GM23248 (cell line): ENCODE measurements at regions not wholly inside any gene's neighbourhood (a gene's known extent, or its start where the extent isn't known, plus 50 kb on each side); places are given as distances from the start of the nearest gene placed in this dataset.

Experiments
- DNase-seq: peaks from one replicate; pipeline ENCODE4 v3.0.0-alpha.2; 2015
- H2AFZ ChIP-seq: fragments of 200-600 bp; sonication (generic); 2 replicates; pipeline ENCODE4 v1.6.1; 2016; ENCODE audit warnings: antibody characterized with exemption
- H3F3A ChIP-seq: fragments of 200-600 bp; sonication (generic); 2 replicates; pipeline ENCODE4 v1.6.1; 2016; ENCODE audit warnings: mild to moderate bottlenecking, antibody characterized with exemption, mixed run types; ENCODE audit not compliant: insufficient read depth
- H3K27ac ChIP-seq: fragments of 200-600 bp; sonication (generic); 2 replicates; pipeline ENCODE4 v1.5.1; 2016; ENCODE audit warnings: mild to moderate bottlenecking
- H3K27me3 ChIP-seq: fragments of 200-600 bp; sonication (generic); replicated peaks from 2 replicates; pipeline ENCODE4 v1.6.1; 2016; ENCODE audit warnings: mild to moderate bottlenecking; ENCODE audit not compliant: insufficient read depth
- H3K36me3 ChIP-seq: fragments of 200-600 bp; sonication (generic); 2 replicates; pipeline ENCODE4 v1.6.1; 2016; ENCODE audit warnings: low read depth, mild to moderate bottlenecking
- H3K4me1 ChIP-seq: fragments of 200-600 bp; sonication (generic); 2 replicates; pipeline ENCODE4 v1.6.1; 2016; ENCODE audit warnings: mild to moderate bottlenecking; ENCODE audit not compliant: insufficient read depth
- H3K4me2 ChIP-seq: fragments of 200-600 bp; sonication (generic); one replicate; pipeline ENCODE4 v1.6.1; 2016; ENCODE audit warnings: mild to moderate bottlenecking; ENCODE audit not compliant: unreplicated experiment
- H3K4me3 ChIP-seq: fragments of 200-600 bp; sonication (generic); 2 replicates; pipeline ENCODE4 v1.5.1; 2016; ENCODE audit warnings: mild to moderate bottlenecking
- H3K79me2 ChIP-seq: fragments of 200-600 bp; sonication (generic); 2 replicates; pipeline ENCODE4 v1.6.1; 2016; ENCODE audit warnings: mild to moderate bottlenecking; ENCODE audit not compliant: insufficient read depth
- H3K9ac ChIP-seq: fragments of 200-600 bp; sonication (generic); 2 replicates; pipeline ENCODE4 v1.6.1; 2016; ENCODE audit warnings: mild to moderate bottlenecking
- H3K9me2 ChIP-seq: fragments of 200-600 bp; sonication (generic); 2 replicates; pipeline ENCODE4 v1.6.1; 2016; ENCODE audit warnings: mixed run types, mild to moderate bottlenecking, moderate library complexity; ENCODE audit not compliant: insufficient read depth
- H3K9me3 ChIP-seq: fragments of 200-600 bp; sonication (generic); one replicate; pipeline ENCODE4 v1.6.1; 2017; ENCODE audit warnings: low read depth
- H4K20me1 ChIP-seq: fragments of 200-600 bp; sonication (generic); 2 replicates; pipeline ENCODE4 v1.6.0; 2016; ENCODE audit not compliant: insufficient read depth
- EZH2 ChIP-seq: fragments of 200-600 bp; sonication (generic); IDR thresholded peaks from 2 replicates; pipeline ENCODE4 v1.6.1; 2018; ENCODE audit warnings: antibody characterized with exemption, mild to moderate bottlenecking; ENCODE audit not compliant: insufficient read depth, poor library complexity, severe bottlenecking
- EZH2phosphoT487 ChIP-seq: fragments of 200-600 bp; sonication (generic); IDR thresholded peaks from 2 replicates; pipeline ENCODE4 v1.6.1; 2018; ENCODE audit warnings: antibody characterized with exemption, moderate library complexity, mild to moderate bottlenecking, low read depth; ENCODE audit not compliant: insufficient read depth
- WGBS, 2 experiments: methylation state at CpG; one replicate each; pipeline ENCODE4 v1.1.6; 2015 to 2017; ENCODE audit warnings: low lambda C conversion rate in 2 of 2, low coverage in 1 of 2; ENCODE audit errors: missing lambda C conversion rate in 2 of 2; 5-methylcytosine and 5-hydroxymethylcytosine counted together
- in situ Hi-C: fragments of 300-500 bp; cut with MboI; formaldehyde crosslinking; loops from 2 replicates; pipeline ENCODE4 v1.15.0; 2020

GRCh38 chr2:106990297-106990696 is 104.3 kb upstream of the ST6GAL2 start:
- H3K79me2 ChIP-seq: no peaks in the 10 kb centered on the region
- peaks cover 14% of the 10 kb centered on the region for H3F3A ChIP-seq
- H3K4me2 ChIP-seq: no peak overlapping the region
- H3K36me3 ChIP-seq: no peaks in the 10 kb centered on the region
- TF ChIP-seq EZH2 (no peak), EZH2phosphoT487 (peak; percentile 89)
- peaks cover 66% of the 10 kb centered on the region for H3K27me3 ChIP-seq
- no peaks in the 10 kb centered on the region for H3K9me3 ChIP-seq
- H3K27ac ChIP-seq: no peak overlapping the region
- no peak overlapping the region for H3K4me3 ChIP-seq
- H4K20me1 ChIP-seq: no peaks in the 10 kb centered on the region
- no peaks in the 10 kb centered on the region for H3K9me2 ChIP-seq
- H3K9ac ChIP-seq: no peak overlapping the region
- H3K4me1 ChIP-seq: peaks cover 15% of the 10 kb centered on the region
- in situ Hi-C loops: no loop called here
- no peak overlapping the region for H2AFZ ChIP-seq
- 3 to 6% methylated on average over 3 of the region's 3 CpGs for WGBS, 2 experiments
- DNase-seq: peak; percentile 83

- H3F3A ChIP-seq: peaks cover 14% of the 10 kb centered on the region
- no peaks in the 10 kb centered on the region for H3K36me3 ChIP-seq
- no peak overlapping the region for H2AFZ ChIP-seq
- no peak overlapping the region for H3K9ac ChIP-seq
- DNase-seq: peak; percentile 32
- no peak overlapping the region for H3K27ac ChIP-seq
- no peak overlapping the region for H3K4me3 ChIP-seq
- H4K20me1 ChIP-seq: no peaks in the 10 kb centered on the region
- no peaks in the 10 kb centered on the region for H3K9me2 ChIP-seq
- no peaks in the 10 kb centered on the region for H3K9me3 ChIP-seq
- 36 to 40% methylated on average over 2 of the region's 2 CpGs for WGBS, 2 experiments
- no peak overlapping the region for H3K4me2 ChIP-seq
- peaks cover 15% of the 10 kb centered on the region for H3K4me1 ChIP-seq
- in situ Hi-C loops: no loop called here
- no peaks in the 10 kb centered on the region for H3K79me2 ChIP-seq
- H3K27me3 ChIP-seq: peaks cover 68% of the 10 kb centered on the region
- no peak for TF ChIP-seq EZH2
- TF ChIP-seq EZH2phosphoT487: no peak
Measured at GRCh38 chr2:106991866-106992265, 105.9 kb upstream of the ST6GAL2 start.

- Histone ChIP-seq H2AFZ (no peak overlapping the region), H3F3A (peaks cover 6% of the 10 kb centered on the region), H3K79me2 (no peaks in the 10 kb centered on the region), H3K36me3 (no peaks in the 10 kb centered on the region), H3K4me2 (no peak overlapping the region), H3K27me3 (peaks cover 75% of the 10 kb centered on the region), H3K9ac (no peak overlapping the region), H3K9me3 (no peaks in the 10 kb centered on the region), H3K4me1 (peaks cover 2% of the 10 kb centered on the region), H3K9me2 (no peaks in the 10 kb centered on the region), H4K20me1 (no peaks in the 10 kb centered on the region), H3K4me3 (no peak overlapping the region), H3K27ac (no peak overlapping the region)
- DNase-seq: peak; percentile 18
- TF ChIP-seq EZH2 (no peak), EZH2phosphoT487 (no peak)
- in situ Hi-C loops: no loop called here
- WGBS, 2 experiments: 2 to 3% methylated on average over 7 of the region's 7 CpGs
Measured at GRCh38 chr2:106995556-106995955, 109.6 kb upstream of the ST6GAL2 start.

GRCh38 chr2:106996171-106996769 is 110.3 kb upstream of the ST6GAL2 start:
- Histone ChIP-seq H3K79me2 (no peaks in the 10 kb centered on the region), H3K36me3 (no peaks in the 10 kb centered on the region), H3K9ac (no peak overlapping the region), H3F3A (0 out of 2 replicates have a peak, but pooled peaks cover under 1% of the 10 kb centered on the region), H3K9me3 (no peaks in the 10 kb centered on the region), H3K27me3 (peaks cover 82% of the 10 kb centered on the region), H3K9me2 (no peaks in the 10 kb centered on the region), H3K4me3 (no peak overlapping the region), H3K4me2 (no peak overlapping the region), H3K27ac (no peak overlapping the region), H4K20me1 (no peaks in the 10 kb centered on the region), H2AFZ (no peak overlapping the region), H3K4me1 (no peaks in the 10 kb centered on the region; the same call in 1 of the 2 replicates)
- in situ Hi-C loops: no loop called here
- DNase-seq: no peak
- 16 to 19% methylated on average over 11 of the region's 11 CpGs for WGBS, 2 experiments
- TF ChIP-seq EZH2phosphoT487 (no peak), EZH2 (no peak)

GRCh38 chr2:106997204-106997603 is 111.2 kb upstream of the ST6GAL2 start:
- H3K27me3 ChIP-seq: peaks cover 83% of the 10 kb centered on the region
- TF ChIP-seq EZH2 (no peak), EZH2phosphoT487 (no peak)
- no peaks in the 10 kb centered on the region for H3K9me2 ChIP-seq
- H3K9ac ChIP-seq: no peak overlapping the region
- peaks cover 10% of the 10 kb centered on the region; the same call in 1 of the 2 replicates for H3F3A ChIP-seq
- no peak overlapping the region for H3K4me3 ChIP-seq
- H3K4me2 ChIP-seq: no peak overlapping the region
- peaks cover 4% of the 10 kb centered on the region; the same call in 1 of the 2 replicates for H3K4me1 ChIP-seq
- no peak overlapping the region for H3K27ac ChIP-seq
- H4K20me1 ChIP-seq: no peaks in the 10 kb centered on the region
- H3K79me2 ChIP-seq: no peaks in the 10 kb centered on the region
- no peaks in the 10 kb centered on the region for H3K36me3 ChIP-seq
- in situ Hi-C loops: no loop called here
- H3K9me3 ChIP-seq: no peaks in the 10 kb centered on the region
- H2AFZ ChIP-seq: no peak overlapping the region
- 48 to 54% methylated on average over 3 of the region's 3 CpGs for whole genome bisulfite sequencing, 2 experiments
- no peak for DNase-seq
